GM19351 (cell line): ENCODE measurements at regions not wholly inside any gene's neighbourhood (a gene's known extent, or its start where the extent isn't known, plus 50 kb on each side); places are given as distances from the start of the nearest gene placed in this dataset.
"Not testable (repeated sequence)": the region's sequence is repeated elsewhere in the genome, so short reads cannot be mapped to it uniquely, and the experiment has no call there.

Experiments
- ATAC-seq: cut with Tn5 transposase; IDR thresholded peaks from one replicate; pipeline ENCODE4 v1.9.1; 2021; ENCODE audit warnings: mild to moderate bottlenecking, moderate library complexity; ENCODE audit not compliant: unreplicated experiment

- ATAC-seq = no peak
These were observed 70.0 kb downstream of the LMO4 start for GRCh38 chr1:87398641-87399040.

DNA sequence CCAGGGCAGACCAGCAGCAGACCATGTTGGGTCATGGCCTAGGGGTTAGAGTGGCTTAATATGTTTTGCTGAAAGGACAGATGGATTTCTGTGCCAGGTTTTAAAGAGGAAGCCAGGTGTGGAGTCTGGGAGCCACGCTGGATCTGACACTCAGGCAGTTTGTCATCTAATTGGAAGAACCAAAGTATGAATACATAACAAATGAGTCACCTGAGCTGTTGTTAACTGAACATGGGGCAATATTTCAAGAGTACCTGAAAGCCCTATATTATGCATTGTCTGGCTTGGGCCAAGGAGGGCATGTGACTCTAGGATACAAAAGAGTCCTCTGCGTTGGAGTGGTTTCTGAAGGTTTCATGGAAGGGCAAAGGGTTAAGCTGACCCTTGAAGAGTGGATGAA lies 70.6 kb downstream of the LMO4 start:
- no peak for ATAC-seq

DNA sequence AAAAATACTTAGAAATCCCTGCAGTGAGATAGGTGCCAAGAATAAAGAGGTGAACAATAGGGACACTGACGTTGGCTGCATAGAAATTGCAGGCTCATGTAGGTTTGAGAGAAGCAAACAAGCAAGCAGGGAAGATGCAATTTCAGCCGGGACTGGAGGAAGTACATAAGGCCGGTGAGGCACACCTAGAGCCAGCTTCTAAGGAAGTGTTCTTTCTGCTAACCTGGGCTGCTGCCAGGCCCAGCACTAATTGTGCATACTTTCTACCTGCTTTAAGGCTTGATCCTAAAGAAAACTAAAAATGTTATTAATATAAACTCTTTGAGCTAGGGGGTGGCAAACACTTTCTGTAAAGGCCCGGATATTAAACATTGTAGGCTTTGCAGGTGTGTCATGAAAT lies 71.0 kb downstream of the LMO4 start:
- ATAC-seq = no peak

GRCh38 chr1:87400813-87401212 lies 72.1 kb downstream of the LMO4 start:
- no peak for ATAC-seq

DNA sequence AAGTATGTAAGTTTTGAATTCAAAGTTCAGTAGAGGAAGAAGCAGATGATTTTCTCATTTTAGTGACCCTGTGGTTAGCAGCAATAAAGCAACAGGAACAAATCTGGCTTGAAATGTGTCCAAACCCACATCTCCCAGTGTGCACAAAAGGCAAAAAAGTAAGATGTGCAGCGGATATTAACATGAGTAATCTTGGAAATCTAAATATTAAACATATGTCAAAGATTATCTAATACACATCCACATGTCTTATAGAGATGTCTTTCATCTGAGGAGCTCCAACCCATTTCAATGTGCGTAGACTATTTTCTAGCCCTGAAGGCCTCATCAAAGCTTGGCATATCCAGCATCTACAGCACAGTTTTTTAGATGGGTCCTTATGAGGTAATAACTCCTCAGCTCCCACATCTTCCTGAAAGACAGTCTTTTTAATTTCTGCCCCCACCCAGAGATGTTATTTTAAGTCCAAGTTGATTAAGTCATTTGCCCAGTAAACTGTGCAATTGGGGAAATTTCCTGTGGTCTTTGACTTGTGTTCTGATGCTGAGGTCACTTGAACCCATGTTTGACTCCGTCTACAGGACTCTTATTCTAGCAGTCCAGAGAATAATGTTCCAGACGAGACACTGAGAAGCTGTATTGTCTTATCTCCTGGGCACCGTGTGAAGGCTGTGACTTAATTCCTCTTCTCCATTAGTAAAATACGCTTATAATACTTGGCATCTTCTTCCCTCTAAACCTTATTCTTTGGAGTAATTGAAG lies 73.7 kb downstream of the LMO4 start:
- ATAC-seq = no peak

GRCh38 chr1:87403061-87403820 lies 74.6 kb downstream of the LMO4 start:
- ATAC-seq = no peak

- ATAC-seq = no peak
These were observed 75.6 kb downstream of the LMO4 start for GRCh38 chr1:87404296-87404695.

DNA sequence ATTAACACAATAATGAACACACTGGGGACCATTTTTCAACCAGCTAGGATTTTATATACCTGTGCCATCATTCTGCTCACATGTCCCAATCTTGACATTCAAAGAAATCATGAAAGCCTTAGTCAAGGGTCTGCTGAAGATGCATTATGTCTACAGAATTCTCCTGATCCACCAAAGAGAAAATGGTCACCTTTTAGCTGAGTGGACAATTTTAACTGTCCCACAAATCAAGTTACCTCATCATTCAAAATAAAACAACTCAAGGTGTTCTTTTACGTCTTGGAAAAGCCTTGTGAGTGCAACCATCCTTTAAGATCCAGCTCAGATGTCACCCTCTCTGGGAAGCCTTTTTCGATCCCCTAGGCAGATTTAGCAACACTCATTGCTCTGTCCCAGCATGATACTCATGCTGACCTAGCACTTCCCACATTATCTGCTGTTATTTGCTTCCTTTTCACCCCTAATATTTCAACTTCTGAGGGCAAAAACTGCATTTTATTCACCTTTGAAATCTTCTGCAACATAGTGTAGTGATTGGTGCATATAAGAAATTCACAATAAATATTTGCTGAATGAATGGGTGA lies 80.1 kb downstream of the LMO4 start:
- no peak for ATAC-seq

GRCh38 chr1:87410776-87411480 lies 82.2 kb downstream of the LMO4 start:
- no peak for ATAC-seq

DNA sequence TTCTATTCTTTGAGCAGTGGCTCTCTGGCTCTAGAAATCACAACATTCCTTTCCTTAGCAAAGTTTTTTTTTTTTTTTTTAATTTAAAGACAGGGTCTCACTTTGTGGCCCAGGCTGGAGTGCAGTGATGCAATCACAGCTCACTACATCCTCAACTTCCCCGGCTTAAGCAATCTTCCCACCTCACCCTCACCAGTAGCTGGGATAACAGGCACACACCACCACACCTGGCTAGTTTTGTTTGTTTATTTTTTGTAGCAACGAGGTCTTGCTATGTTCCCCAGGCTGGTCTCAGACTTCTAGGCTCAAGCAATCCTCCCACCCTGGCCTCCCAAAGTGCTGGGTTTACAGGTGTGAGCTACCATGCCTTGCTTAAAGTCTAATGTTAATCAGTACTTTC lies 85.2 kb downstream of the LMO4 start:
- not testable (repeated sequence) for ATAC-seq

DNA sequence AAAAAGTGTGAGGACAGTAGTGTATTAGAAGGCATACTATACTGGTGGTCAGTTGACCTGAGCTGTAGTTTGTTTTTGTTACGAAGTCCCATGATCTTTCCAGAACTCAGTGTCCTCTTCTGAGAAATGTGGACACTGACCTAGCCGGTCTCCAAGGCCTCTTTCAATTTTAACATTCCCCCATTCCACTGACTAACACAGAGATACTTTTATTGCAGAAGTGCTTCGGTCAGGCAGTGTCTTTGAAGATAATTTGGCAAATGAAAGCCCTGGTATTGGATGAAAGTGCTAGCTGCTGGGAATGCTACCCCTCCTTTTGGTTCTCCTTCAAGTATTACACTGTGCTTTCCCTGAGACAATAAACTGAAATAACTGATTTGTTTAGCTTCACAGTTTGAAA lies 89.4 kb downstream of the LMO4 start:
- ATAC-seq = no peak

DNA sequence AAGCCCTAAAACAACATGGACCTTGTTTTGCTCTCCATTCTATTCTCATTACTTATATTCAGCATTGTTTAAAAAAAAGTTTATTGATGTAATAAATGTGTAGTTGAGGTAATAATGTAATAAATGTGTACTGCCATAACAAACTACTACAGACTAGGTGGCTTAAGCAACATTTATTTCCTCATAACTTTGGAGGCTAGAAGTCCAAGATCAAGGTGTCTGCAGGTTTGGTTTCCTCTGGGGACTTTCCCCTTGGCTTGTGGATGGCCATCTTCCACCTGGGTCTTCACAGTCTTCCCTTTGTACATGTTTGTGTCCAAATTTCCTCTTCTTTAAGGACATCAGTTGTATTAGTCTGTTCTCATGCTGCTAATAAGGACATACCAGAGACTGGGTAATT lies 93.1 kb downstream of the LMO4 start:
- ATAC-seq = no peak

- ATAC-seq = no peak
These were observed 95.9 kb downstream of the LMO4 start for GRCh38 chr1:87424541-87424940.

DNA sequence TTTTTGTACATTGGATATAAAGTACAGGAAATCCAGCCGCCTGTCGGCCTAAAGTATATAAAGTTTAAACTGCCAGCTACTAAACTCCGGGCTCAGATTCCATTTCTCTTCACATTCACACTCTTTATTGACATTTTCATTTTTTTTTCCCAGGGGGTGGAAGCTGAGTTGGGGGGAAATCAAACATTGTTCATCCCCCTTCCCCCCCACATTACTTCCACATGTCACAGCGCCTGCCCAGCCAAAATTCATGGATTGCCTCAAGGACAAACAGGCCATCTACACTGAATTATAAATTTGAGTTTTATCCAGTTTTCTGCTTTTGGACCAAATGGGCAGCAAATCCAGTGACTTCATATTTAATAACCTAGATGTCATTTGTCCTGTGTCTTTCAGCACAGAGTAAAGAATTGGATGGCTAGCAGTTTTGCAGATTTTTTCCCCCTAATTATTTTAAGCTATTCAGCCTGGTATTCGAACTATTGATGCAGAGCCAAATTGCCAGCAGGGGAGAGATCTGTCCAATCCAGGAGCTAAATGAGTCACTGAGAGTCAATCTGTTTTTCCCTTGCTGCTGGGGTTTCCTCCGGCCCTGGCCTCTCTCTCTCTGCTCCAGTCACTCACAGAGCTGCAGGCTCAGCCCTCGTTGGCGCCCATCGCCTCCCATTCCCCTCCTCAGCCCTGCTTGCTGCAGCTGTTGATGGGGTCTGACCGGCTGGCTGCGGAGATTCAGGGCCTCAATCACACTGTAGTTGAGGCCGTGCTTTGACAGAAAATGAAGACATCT lies 98.0 kb downstream of the LMO4 start:
- ATAC-seq = no peak

GRCh38 chr1:87428367-87428766 lies 99.7 kb downstream of the LMO4 start:
- no peak for ATAC-seq

GRCh38 chr1:87428883-87429282 lies 100.2 kb downstream of the LMO4 start:
- ATAC-seq = no peak

GRCh38 chr1:87432685-87433084 lies 104.0 kb downstream of the LMO4 start:
- ATAC-seq = no peak

GRCh38 chr1:87433101-87433500 lies 104.4 kb downstream of the LMO4 start:
- ATAC-seq = not testable (repeated sequence)

DNA sequence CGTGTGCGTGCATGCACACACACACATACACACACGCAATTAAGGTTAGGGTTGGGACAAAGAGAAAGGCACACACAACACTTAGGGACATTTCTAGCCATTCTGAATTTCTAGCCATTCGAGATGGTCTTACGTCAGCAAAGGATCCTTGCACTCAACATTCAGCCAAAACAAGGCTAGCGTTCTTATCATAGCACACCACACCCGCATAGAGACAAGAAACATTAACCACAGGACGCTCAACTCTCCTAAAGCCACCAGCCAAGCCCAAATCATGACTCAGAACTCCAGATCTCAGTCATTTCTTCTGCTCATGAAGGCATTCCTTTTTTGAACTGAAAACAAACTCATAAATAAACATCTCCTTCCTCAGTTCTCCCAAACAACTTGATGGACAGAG lies 106.8 kb downstream of the LMO4 start:
- ATAC-seq = no peak

GRCh38 chr1:87436115-87436514 lies 107.4 kb downstream of the LMO4 start:
- not testable (repeated sequence) for ATAC-seq

DNA sequence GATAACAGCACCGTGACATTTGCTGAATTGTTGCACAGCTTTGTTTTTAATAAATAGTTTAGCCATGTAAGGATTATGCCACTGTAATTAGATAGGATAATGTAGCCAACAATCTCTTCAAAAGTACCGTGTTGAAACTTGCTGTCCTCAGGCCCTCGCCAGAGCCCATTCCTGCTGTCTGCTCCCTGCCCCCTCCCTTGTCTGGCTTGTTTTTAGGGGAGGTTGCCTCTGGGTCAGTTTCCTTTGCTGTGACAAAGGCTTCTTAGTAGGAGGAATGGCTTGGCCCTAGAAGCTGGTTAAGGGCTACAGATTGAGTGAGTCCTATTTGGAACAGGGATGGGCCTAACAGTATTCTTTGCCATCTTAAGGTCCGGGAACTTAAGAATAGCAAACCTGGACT lies 107.9 kb downstream of the LMO4 start:
- no peak for ATAC-seq
